IPS-18a (cell line): ENCODE measurements at regions not wholly inside any gene's neighbourhood (a gene's known extent, or its start where the extent isn't known, plus 50 kb on each side); places are given as distances from the start of the nearest gene placed in this dataset.
A peak's percentile ranks its signal among the peaks of the same experiment; 100 is the strongest.

Experiments used
- H3K27ac ChIP-seq: one replicate; pipeline ENCODE4 v1.5.1; 2013; ENCODE audit warnings: low read length
- H3K27me3 ChIP-seq: one replicate; pipeline ENCODE4 v1.6.1; 2013; ENCODE audit warnings: mild to moderate bottlenecking, low read length; ENCODE audit not compliant: control insufficient read depth, insufficient read depth
- H3K36me3 ChIP-seq: one replicate; pipeline ENCODE4 v1.6.1; 2013; ENCODE audit warnings: low read depth, low read length; ENCODE audit not compliant: control insufficient read depth
- H3K4me1 ChIP-seq: one replicate; pipeline ENCODE4 v1.6.1; 2013; ENCODE audit warnings: low read depth, low read length; ENCODE audit not compliant: control insufficient read depth
- H3K4me3 ChIP-seq: one replicate; pipeline ENCODE4 v1.5.1; 2013; ENCODE audit warnings: low read length
- H3K9ac ChIP-seq: one replicate; pipeline ENCODE4 v1.6.1; 2013; ENCODE audit warnings: mild to moderate bottlenecking, low read length, moderate library complexity
- H3K9me3 ChIP-seq: one replicate; pipeline ENCODE4 v1.6.1; 2013; ENCODE audit warnings: low read depth, low read length; ENCODE audit not compliant: control insufficient read depth

GRCh38 chr6:110033101-110033500, 55.0 kb downstream of the GPR6 start:
- Histone ChIP-seq H3K4me1 (no peaks in the 10 kb centered on the region), H3K4me3 (no peak overlapping the region), H3K36me3 (no peaks in the 10 kb centered on the region), H3K27ac (no peak overlapping the region), H3K9me3 (no peaks in the 10 kb centered on the region), H3K27me3 (no peaks in the 10 kb centered on the region), H3K9ac (no peak overlapping the region)

DNA sequence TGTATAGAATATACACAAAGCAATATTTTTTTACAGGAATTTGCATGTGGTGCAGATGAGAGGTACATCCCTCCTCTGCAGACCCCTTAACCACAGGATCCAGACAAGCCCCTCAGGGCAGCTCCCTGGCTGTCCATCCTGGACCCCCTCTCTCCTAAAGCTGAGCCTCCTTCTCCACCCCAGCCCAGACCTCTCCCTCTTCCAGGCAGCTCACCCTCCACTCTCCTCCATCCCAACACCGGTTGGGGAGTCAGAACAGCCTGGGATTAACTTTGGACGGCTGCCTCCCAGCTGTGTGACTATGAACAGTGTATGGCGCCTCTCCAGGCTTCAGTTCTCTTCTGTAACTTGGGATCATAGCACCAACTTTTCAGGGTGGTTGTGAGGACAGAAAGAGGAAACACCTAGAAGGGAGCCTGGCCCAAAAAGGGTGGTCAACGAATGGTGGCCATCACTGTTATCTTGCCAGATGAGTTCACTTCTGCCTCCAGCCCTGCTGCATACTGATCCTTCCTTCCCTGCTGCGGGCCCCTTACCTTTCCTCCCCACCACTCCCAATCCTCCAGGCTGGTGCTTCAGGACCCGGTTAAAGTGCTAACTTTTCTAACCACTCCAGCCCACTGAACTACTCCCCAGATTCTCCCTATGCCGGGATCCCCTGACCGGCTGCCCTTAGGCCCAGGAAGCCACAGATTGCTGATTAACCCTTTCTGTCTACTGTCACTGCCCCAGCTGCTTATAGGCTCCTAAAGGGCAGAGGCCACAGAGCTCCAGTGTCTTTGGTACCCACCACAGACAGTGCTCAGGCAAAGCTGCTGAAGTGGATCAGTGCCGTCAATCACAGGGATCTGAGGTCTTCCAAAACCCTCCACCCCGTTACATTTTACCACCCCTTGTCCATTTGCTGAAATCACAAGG, 55.9 kb downstream of the GPR6 start:
- Histone ChIP-seq H3K9me3 (no peaks in the 10 kb centered on the region), H3K27ac (no peak overlapping the region), H3K4me3 (no peak overlapping the region), H3K4me1 (no peaks in the 10 kb centered on the region), H3K27me3 (no peaks in the 10 kb centered on the region), H3K36me3 (no peaks in the 10 kb centered on the region), H3K9ac (no peak overlapping the region)

DNA sequence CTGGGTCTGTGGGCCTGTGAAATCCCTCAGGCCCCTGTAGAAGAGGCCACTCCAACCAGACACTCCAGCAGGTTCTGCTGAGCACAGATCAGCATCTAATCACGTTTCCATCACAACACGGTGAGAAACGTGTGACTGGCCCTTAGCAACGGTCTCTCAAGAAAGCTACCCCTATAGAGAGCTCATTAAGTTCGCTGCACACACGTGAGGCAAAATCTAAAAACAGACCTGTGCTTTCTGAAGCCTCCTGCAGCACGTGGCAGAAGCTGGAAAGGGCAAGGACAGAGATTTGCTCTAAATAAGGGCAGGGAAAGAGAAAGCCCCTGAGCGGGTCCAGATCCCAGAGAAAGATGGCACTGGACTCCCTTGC, 56.5 kb downstream of the GPR6 start:
- Histone ChIP-seq H3K36me3 (no peaks in the 10 kb centered on the region), H3K4me1 (peaks cover 2% of the 10 kb centered on the region), H3K4me3 (no peak overlapping the region), H3K9me3 (no peaks in the 10 kb centered on the region), H3K27me3 (no peaks in the 10 kb centered on the region), H3K9ac (no peak overlapping the region), H3K27ac (no peak overlapping the region)

DNA sequence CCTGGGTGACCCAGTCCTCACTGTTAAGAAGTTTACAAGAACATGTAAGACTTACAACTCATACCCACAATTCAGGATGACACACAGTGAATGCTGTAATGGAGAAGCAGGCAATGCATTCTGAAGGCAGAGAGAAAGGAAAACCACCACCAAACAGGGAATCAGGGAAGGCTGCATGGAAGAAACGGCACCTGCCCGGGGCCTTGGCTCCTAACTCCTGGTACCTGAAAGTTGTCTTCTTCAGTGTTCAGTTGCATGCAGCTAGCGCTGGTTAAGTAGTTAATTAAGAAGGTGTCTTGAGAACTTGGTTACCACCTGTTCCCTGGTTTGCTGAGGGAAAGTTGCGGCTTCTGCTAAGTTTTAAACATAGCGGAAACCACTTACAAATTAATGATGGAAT, 57.2 kb downstream of the GPR6 start:
- H3K9me3 ChIP-seq, result no peaks in the 10 kb centered on the region
- no peak overlapping the region for H3K27ac ChIP-seq
- H3K4me3 ChIP-seq, result no peak overlapping the region
- H3K4me1 ChIP-seq, result peaks cover 5% of the 10 kb centered on the region
- no peak overlapping the region for H3K9ac ChIP-seq
- H3K36me3 ChIP-seq, result no peaks in the 10 kb centered on the region
- H3K27me3 ChIP-seq, result no peaks in the 10 kb centered on the region

- Histone ChIP-seq H3K36me3 (no peaks in the 10 kb centered on the region), H3K27me3 (no peaks in the 10 kb centered on the region), H3K9ac (no peak overlapping the region), H3K9me3 (no peaks in the 10 kb centered on the region), H3K4me3 (no peak overlapping the region), H3K4me1 (peaks cover 5% of the 10 kb centered on the region), H3K27ac (no peak overlapping the region)
These were observed 58.5 kb downstream of the GPR6 start for GRCh38 chr6:110036408-110037302.

DNA sequence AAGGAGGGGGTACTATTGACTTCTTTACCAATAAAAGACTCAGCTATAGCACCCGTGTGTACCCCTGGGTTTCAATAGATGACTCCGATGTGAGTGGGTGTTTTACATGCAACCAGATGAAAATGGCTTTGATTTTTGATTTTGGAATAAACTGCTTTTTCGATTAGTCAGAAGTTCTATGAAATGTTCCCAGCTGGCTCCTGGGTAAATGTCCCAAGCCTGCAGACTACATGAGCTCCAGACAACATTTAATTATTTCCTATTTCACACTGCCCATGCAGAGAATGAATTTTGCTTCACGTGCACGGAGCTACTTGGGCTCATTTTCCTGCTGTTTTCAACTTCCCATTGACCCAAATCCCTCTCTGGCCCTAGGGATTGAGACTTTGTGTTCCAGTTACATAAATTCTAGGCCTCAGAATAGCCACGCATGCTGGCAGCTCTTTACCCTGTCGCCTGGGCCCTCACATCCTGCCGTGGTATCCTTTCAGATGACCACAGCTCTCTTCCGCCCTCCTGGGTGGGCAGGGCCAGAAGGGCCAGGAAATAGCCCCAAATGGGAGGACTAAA, 59.7 kb downstream of the GPR6 start:
- no peaks in the 10 kb centered on the region for H3K9me3 ChIP-seq
- H3K4me3 ChIP-seq, result no peak overlapping the region
- no peaks in the 10 kb centered on the region for H3K36me3 ChIP-seq
- H3K9ac ChIP-seq, result no peak overlapping the region
- H3K27ac ChIP-seq, result no peak overlapping the region
- peaks cover 5% of the 10 kb centered on the region for H3K4me1 ChIP-seq
- H3K27me3 ChIP-seq, result no peaks in the 10 kb centered on the region

GRCh38 chr6:110039364-110039980, 61.4 kb downstream of the GPR6 start:
- Histone ChIP-seq H3K4me1 (peaks cover 5% of the 10 kb centered on the region), H3K9ac (no peak overlapping the region), H3K27ac (peak overlapping the region; percentile 9), H3K4me3 (peak overlapping the region; percentile 33), H3K36me3 (no peaks in the 10 kb centered on the region), H3K27me3 (no peaks in the 10 kb centered on the region), H3K9me3 (no peaks in the 10 kb centered on the region)

- H3K4me1 ChIP-seq, result peaks cover 5% of the 10 kb centered on the region
These were observed 61.9 kb downstream of the GPR6 start for GRCh38 chr6:110039981-110040383.

DNA sequence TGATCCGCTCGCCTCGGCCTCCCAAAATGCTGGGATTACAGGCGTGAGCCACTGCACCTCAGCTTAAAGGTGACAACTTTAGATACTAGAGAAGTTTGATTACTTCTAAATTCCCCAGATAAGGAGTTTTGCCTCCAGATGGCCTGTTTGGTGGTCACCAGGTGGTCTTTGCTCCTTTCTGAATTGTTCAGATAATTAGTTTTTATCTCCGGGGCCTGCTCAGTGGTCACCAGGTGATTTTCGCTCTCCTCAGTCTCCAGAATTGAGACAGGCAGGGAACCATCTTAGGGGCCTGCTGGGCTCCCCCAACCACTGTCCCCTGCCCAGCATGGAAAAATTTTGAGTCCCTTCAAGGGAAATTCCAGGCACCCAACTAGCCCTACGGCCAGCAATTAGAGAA, 62.6 kb downstream of the GPR6 start:
- Histone ChIP-seq H3K9ac (no peak overlapping the region), H3K4me1 (peaks cover 5% of the 10 kb centered on the region), H3K36me3 (no peaks in the 10 kb centered on the region), H3K4me3 (no peak overlapping the region), H3K9me3 (no peaks in the 10 kb centered on the region), H3K27me3 (no peaks in the 10 kb centered on the region), H3K27ac (no peak overlapping the region)

More at GRCh38 chr6:110039981-110040383, 61.9 kb downstream of the GPR6 start:
- Histone ChIP-seq H3K9me3 (no peaks in the 10 kb centered on the region), H3K4me3 (peak overlapping the region; percentile 33), H3K27ac (peak overlapping the region; percentile 9), H3K36me3 (no peaks in the 10 kb centered on the region), H3K9ac (no peak overlapping the region), H3K27me3 (no peaks in the 10 kb centered on the region)

DNA sequence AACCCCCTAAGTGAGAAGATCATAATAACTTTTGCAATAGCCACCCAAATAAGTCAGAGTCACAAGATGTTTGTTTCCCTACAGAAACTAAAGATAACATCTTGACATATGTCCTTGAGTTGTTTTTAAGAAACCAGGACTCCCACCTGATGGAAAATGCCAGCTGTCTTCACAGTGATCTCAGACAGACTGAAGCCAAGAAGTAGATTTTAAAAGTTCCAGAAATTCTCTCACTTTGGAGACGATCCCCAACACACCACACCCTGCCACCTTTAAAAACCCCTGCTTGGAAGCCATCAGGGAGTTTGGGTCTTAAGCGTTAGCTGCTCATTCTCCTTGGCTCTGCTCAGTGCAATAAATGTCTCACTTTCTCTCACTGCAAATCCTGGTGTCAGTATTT, 63.0 kb downstream of the GPR6 start:
- H3K27ac ChIP-seq, result no peak overlapping the region
- peaks cover 5% of the 10 kb centered on the region for H3K4me1 ChIP-seq
- no peak overlapping the region for H3K4me3 ChIP-seq

DNA sequence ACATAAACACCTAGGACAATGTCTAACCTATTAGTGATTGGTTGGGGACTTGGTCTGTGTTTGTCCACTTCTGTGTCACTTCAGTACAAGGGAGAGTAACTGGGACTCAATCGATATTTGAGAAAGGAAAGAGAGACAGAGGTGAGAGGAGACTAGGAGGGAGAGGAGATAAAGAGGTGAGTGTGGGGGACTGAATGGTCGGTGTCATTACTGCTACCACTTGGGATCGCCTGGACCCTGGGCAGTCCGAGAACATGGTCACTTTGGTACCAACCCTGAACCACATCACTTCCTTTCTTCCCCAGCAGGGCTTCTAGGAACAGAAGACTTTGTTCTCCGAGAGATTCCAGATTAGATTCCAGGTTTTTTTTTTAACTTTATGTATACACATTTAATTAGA, 63.7 kb downstream of the GPR6 start:
- Histone ChIP-seq H3K27ac (no peak overlapping the region), H3K36me3 (no peaks in the 10 kb centered on the region), H3K4me1 (peaks cover 5% of the 10 kb centered on the region), H3K9me3 (no peaks in the 10 kb centered on the region), H3K9ac (no peak overlapping the region), H3K27me3 (no peaks in the 10 kb centered on the region), H3K4me3 (no peak overlapping the region)

More for the DNA sequence above, 63.0 kb downstream of the GPR6 start:
- H3K36me3 ChIP-seq, result no peaks in the 10 kb centered on the region
- H3K27me3 ChIP-seq, result no peaks in the 10 kb centered on the region
- H3K9me3 ChIP-seq, result no peaks in the 10 kb centered on the region
- H3K9ac ChIP-seq, result no peak overlapping the region
